NCI-H146 (cell line): ENCODE measurements at regions not wholly inside any gene's neighbourhood (a gene's known extent, or its start where the extent isn't known, plus 50 kb on each side); places are given as distances from the start of the nearest gene placed in this dataset.
"Not testable (repeated sequence)": the region's sequence is repeated elsewhere in the genome, so short reads cannot be mapped to it uniquely, and the experiment has no call there.

Experiments
- DNase-seq: peaks from one replicate; lab custom pipeline; 2025; lab: John Stamatoyannopoulos, UW

DNA sequence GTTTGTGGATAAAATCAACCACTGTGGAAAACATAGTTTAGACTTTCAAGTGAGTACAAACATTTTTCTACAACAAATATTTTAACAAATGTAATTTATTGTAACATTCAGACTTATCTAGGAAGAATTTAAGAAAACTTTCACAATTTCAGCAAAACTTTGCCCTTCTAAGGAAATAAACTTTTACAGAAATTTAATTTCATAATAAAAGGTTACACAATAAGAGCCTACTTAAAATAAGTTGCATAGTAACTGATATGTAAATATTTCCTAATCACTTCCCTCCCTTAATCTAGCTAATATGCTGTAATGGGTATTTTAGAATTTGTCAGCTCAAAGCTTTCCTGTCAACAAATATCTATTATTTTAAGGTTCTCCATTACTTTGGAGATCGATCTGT lies 1899.9 kb downstream of the MAT2B start:
- DNase-seq, result no peak

GRCh38 chr5:165407352-165407751 lies 1901.9 kb downstream of the MAT2B start:
- no peak for DNase-seq

DNA sequence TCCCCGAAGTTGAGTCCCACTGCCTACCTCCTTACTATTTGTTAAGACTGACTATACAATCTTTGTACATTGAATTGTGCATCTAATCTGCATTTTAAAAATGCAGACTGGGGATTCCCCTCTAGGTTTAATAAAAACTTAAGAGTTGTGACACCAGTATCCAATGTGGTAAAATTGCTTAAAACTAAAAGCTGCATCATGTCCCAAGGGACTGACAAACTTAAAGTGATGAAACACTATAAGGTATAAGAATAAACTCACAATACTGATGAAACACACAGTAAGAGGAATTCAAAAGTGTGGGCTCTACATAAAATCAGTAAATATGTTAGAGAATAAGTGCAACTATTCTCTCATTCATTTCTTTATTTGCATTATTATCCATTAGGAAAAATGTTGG lies 1905.1 kb downstream of the MAT2B start:
- no peak for DNase-seq

- not testable (repeated sequence) for DNase-seq
These were observed 1906.1 kb downstream of the MAT2B start for GRCh38 chr5:165411532-165411931.

DNA sequence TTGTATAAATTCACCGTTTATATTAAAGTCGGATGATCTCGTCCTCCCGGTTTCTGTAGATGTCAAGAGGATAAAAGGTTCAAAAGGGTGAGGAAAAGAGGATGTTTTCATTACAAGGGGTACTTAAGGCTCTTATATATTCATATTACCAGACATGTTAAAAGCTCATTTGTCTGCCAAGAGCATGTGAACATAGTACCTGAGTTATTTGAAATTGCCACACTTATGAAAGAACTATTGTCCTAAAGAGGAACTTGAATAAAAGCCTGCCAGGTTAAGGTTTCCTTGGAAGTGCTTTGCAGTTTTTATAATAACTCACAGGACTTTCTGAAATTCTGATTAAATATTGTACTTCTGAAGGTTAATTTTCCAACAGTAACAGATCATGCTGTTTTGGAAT lies 1915.1 kb downstream of the MAT2B start:
- DNase-seq, result no peak

DNA sequence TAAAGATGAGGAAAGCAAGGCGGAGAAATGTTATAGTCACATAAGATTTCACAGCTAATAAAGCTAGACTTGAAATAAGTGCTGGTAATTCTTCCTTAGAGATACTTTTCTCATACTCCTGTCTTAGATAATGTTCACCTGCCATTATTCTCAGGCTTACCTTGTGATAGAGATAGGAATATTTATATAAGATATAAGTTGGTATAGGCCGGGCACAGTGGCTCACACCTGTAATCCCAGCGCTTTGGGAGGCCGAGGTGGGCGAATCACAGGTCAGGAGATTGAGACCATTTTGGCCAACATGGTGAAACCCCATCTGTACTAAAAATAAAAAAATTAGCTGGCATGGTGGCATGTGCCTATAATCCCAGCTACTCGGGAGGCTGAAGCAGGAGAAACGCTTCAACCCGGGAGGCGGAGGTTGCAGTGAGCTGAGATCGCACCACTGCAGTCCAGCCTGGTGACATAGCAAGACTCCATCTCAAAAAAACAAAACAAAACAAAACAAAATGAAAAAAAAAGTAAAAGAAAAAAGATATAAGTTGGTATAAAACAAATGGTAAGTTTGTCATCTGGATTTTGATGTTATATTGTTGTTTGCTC lies 1918.4 kb downstream of the MAT2B start:
- DNase-seq, result no peak

DNA sequence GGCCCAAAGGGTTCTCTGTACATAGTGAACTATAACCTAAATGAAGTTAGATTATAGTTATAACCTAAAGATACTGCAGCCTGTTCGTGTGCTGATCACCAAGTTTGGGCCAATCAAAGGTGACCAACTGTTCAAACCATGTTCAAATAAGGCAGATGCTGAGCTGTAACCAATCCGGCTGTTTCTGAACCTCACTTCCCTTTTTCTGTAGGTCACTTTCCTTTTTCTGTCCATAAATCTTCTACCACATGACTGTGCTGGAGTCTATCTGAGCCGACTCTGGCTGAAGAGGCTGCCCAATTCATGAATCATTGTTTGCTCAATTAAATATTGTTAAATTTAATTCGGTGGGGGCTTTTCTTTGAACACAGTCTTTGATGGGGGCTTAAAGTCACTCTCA lies 1920.2 kb downstream of the MAT2B start:
- DNase-seq, result no peak

DNA sequence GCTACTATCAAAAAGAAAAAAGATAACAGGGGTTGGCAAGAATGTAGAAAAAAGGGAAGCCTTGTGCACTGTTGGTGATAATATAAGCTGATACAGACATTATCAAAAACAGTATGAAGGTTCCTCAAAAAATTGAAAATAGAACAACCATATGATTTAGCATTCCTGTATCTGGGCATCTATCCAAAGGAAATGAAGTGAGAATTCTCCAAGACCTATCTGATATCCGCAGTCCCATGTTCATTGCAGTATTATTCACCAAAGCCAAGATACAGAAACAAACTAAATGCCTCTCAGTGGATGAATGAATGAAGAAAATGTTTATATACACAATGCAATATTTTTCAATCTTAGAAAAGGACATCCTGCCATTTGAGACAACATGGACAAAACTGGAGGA lies 1943.3 kb downstream of the MAT2B start:
- no peak for DNase-seq

DNA sequence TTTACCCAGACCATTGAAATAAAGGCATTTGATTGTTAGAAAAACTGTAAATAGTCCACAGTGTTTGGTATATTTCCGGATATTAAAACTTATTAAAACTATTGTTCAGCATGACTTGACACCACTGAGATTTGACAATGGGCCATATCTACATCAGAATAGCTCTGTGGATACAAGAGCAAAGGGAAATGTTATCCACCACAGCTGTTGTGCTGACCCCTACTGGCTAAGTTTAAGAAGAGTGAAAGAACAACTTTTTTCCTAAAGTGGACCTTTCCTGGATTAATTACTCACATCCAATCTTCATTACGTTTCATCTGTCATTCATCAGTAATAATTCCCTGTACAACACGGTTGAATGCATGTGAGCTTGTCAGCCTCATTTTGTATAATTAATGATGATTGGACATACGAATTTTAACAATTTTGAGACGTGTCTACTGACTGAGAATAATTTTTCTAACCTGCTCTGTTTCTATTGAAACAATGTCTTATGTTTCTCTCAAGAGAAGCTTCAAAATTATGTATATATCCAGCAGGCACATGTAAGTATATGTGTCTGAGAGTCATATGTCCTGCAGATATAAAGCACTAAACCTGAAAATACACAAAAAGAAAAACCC lies 1952.6 kb downstream of the MAT2B start:
- peak; percentile 64 for DNase-seq

GRCh38 chr5:165459232-165459631 lies 1953.8 kb downstream of the MAT2B start:
- DNase-seq, result no peak

DNA sequence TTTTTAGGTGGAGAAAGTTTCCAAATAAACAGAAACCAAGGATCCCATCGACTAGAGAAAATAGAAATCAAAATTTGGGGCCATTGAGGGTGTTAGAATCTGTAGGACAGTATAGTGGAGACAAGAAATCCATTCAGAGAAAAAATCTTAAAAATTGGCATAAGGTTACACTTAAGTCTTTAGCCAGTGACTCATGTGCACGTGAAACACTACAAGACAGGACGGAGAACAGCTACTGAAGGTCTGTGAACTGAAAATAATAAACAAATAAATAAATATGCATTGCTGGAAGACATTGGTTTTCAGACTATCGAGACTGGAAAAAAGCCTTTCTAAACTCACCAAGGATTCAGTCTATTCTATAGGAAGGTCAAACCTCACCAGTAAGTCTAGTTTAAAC lies 1955.5 kb downstream of the MAT2B start:
- no peak for DNase-seq

DNA sequence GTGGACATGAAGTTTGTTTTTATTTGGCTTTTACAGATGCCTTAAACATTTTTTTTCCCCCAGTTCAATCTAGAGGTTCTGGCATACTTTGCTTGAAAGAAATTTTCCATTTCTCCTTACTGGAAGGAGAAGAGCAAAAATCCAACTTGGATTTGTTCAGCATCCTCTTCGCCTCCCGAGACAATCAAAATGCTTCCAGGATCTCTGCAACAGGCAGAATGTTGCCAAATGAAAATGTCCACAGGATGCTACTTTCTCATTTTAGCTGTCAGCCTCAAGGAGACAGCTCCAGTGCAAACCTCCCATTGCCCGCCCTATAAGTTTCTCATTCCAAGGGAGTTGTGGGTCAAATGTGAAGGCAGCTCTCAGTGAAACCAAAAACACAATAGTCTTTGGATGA lies 1972.1 kb downstream of the MAT2B start:
- DNase-seq, result no peak

- DNase-seq, result no peak
These were observed 1990.5 kb downstream of the MAT2B start for GRCh38 chr5:165495829-165496380.

GRCh38 chr5:165497707-165498106 lies 1992.3 kb downstream of the MAT2B start:
- DNase-seq, result peak; percentile 21

GRCh38 chr5:165502893-165503691 lies 1997.7 kb downstream of the MAT2B start:
- no peak for DNase-seq

DNA sequence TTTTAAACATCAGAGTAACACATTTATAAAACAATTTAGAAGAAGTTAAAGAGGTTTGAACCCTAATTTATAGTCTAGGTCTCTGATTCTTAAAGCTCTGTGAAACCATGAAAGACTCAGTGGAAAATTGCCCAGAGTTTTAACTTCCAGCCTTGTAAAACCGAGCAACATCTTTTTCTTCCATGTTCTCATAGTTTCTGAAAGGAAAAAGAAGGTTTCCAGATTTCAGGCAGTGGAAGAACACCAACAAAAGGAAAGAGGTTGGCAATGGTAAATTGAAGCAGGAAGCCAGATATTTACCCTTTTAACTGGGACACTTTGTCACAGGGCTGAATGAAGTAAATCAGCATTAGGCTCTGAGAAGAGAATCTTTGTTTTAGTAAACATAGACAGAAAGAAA lies 1999.3 kb downstream of the MAT2B start:
- no peak for DNase-seq

- DNase-seq, result no peak
These were observed 2002.9 kb downstream of the MAT2B start for GRCh38 chr5:165508286-165508685.

DNA sequence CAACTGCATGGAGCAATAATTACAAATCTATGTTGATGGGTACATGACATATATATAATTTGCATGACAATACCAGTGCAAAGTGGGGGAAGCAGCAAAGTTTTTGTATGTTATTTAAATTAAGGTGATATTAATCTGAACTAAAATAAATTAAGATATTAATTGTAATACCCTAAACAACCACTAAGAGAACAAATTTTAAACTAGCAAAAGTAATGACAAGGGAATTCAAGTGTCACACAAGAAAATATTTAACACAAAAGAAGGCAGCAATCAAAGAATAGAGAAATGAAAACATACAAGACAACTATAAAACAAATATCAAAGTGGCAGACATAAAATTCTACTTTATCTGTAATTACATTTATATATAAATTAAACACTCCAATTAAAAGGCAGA lies 2003.4 kb downstream of the MAT2B start:
- DNase-seq, result no peak

DNA sequence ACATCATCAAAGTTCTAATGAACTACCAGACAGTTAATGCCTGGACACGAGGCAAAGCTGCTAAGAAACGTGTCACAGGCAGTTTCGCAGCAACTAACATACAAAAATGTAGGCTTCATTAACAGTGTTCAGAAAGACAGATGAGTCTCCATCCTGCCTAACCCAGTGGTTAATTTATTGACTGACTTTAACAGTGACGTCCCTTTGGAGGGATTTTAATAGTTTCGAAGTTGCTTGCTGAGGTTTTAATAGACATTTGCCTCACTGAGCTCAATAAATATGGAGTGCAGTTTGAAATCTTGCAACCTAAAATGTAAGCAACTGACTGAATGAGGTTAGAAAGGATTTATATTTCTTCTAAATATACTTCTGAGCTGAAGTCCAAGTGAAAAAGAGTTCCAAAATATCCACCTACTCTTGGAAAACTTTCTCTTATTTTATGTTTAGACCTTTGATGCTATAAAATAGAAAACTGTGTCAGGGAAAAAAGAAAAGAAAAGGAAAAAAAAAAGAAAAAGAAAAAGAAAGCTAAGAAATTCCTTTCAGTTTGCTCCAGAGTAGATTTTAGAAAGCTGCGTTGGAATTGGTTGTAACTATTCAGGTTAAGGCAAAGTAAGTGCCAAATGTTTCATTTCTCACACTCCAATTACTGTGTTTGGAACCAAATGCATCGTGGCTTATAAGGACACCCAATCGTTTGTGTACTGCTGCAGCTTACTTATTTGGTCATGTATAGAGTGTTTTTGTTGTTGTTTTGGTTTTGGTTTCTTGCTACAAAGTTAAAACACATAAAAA lies 2016.6 kb downstream of the MAT2B start:
- DNase-seq, result no peak

DNA sequence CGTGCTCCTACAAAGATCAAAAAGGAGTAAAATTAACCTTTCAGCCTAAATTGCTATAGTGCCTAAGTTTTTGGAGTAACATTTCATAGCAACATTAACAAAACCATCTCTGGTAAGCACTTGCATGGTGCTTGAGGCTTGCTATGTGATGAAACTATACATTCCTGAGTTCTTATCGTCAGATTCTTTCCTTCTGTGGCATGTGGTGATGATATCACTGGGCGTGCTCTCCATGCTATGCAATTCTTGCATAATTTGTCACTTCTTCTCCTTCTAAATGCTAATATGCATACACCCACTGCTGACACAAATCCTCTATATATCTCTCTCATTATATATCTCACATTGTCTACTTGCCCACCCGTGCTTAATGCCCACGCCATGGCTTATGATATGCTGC lies 2019.9 kb downstream of the MAT2B start:
- DNase-seq, result no peak

DNA sequence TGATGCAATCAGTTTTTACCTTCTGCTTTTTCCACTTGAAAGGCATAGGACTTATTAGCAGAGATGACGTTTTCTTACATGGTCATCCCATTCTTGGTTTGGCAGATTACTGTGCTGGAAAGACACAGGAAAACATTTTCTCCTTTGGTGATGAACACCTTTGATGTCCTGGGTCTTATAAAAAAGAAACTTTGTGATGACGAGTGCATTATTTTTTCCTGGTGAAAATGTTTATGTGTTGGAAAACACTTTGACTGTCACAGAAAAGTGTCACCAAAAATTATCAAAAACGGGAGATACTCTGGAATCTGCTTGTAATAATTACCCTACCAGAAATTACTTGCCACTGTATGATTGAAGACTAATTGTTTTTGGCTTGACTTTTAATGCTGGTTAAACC lies 2020.9 kb downstream of the MAT2B start:
- no peak for DNase-seq

- no peak for DNase-seq
These were observed 2022.2 kb downstream of the MAT2B start for GRCh38 chr5:165527577-165527976.
